ENCODE measurements at regions not wholly inside any gene's neighbourhood (a gene's known extent, or its start where the extent isn't known, plus 50 kb on each side); places are given as distances from the start of the nearest gene placed in this dataset.

GRCh38 chr10:27364028-27364427 lies 123.4 kb upstream of the ACBD5 start:
- H2BK12ac ChIP-seq (ENCODE audit: insufficient read length, low read depth, low read length), result no peak overlapping the region
- H3K27me3 ChIP-seq (ENCODE audit: insufficient read depth, low read length), result no peaks in the 10 kb centered on the region
- H3K79me2 ChIP-seq (ENCODE audit: insufficient read depth, low read length), result no peaks in the 10 kb centered on the region
- H4K20me1 ChIP-seq (ENCODE audit: control insufficient read depth, insufficient read depth, insufficient read length), result no peaks in the 10 kb centered on the region
- H3K14ac ChIP-seq (ENCODE audit: insufficient read depth, low read length), result no peak overlapping the region
- no peaks in the 10 kb centered on the region for H3K4me1 ChIP-seq (ENCODE audit: insufficient read depth, low read length)
- H3K79me1 ChIP-seq (ENCODE audit: insufficient read depth, low read depth, low read length, poor library complexity, severe bottlenecking), result no peaks in the 10 kb centered on the region
- H3K23me2 ChIP-seq (ENCODE audit: insufficient read length, low read depth, low read length, poor library complexity, severe bottlenecking), result no peaks in the 10 kb centered on the region
- no CpG with 5 or more reads among the region's 8 CpGs for WGBS (ENCODE audit: extremely low coverage, insufficient read length, low lambda C conversion rate)
- no peak overlapping the region for H3K9ac ChIP-seq (ENCODE audit: extremely low read depth, insufficient read length, low read length)
- no peak overlapping the region for H3K4ac ChIP-seq (ENCODE audit: low read depth, low read length)
- H3K27ac ChIP-seq (ENCODE audit: insufficient read length, low read depth, low read length), result no peak overlapping the region
- no peak overlapping the region for H3T11ph ChIP-seq (ENCODE audit: low read length)
- H2BK120ac ChIP-seq (ENCODE audit: low read depth, low read length, poor library complexity, severe bottlenecking), result no peak overlapping the region
- no peak overlapping the region for H3K56ac ChIP-seq (ENCODE audit: insufficient read length, low read depth, low read length)
- H3K18ac ChIP-seq (ENCODE audit: insufficient read length, low read depth, low read length), result no peak overlapping the region
- no peak overlapping the region for H2BK20ac ChIP-seq (ENCODE audit: low read depth, low read length, poor library complexity, severe bottlenecking)
- no peak overlapping the region for H4K8ac ChIP-seq (replicated peaks; ENCODE audit: insufficient read length, low read depth, low read length)
- Mint-ChIP-seq H3K27ac (peak overlapping the region in 1 of 3 experiments; percentile 12; a peak in 1 of 7 replicates), H3K4me1 (no peaks in the 10 kb centered on the region), H3K9me3 (no peaks in the 10 kb centered on the region), H3K4me3 (no peak overlapping the region), H3K27me3 (ENCODE audit: low read depth) (no peaks in the 10 kb centered on the region), H3K36me3 (ENCODE audit: insufficient read depth in 1 of 3, low read depth in 3 of 3) (no peaks in the 10 kb centered on the region)
- H4K5ac ChIP-seq (ENCODE audit: insufficient read length, low read depth, low read length), result no peak overlapping the region
- no peak overlapping the region for H2BK15ac ChIP-seq (ENCODE audit: low read depth, low read length)
- TF ChIP-seq CTCF (conservative IDR thresholded peaks at IDR 0.05), result no peak
- H2BK5ac ChIP-seq (ENCODE audit: insufficient read length, low read length), result no peak overlapping the region
- H2AFZ ChIP-seq (ENCODE audit: low read length), result no peak overlapping the region
- no peak overlapping the region for H4K91ac ChIP-seq (ENCODE audit: insufficient read length, low read depth, low read length)
- no peak overlapping the region for H3K23ac ChIP-seq (ENCODE audit: insufficient read length, low read depth, low read length)
- H3K4me2 ChIP-seq (ENCODE audit: insufficient read depth, insufficient read length, low read length), result no peak overlapping the region
- DNase-seq, result no peak
- H2AK5ac ChIP-seq (ENCODE audit: insufficient read length, low read length), result no peak overlapping the region
- no peaks in the 10 kb centered on the region for H3K9me3 ChIP-seq (ENCODE audit: control insufficient read depth, low read depth, low read length)
